ENCODE measurements at regions not wholly inside any gene's neighbourhood (a gene's known extent, or its start where the extent isn't known, plus 50 kb on each side); places are given as distances from the start of the nearest gene placed in this dataset.
A peak's percentile ranks its signal among the peaks of the same experiment; 100 is the strongest.

GRCh38 chr12:94726236-94726835 is 76.0 kb upstream of the TMCC3 start:
- Histone ChIP-seq H3K9me3 (no peaks in the 10 kb centered on the region), H3K4me1 (no peaks in the 10 kb centered on the region), H3K27me3 (no peaks in the 10 kb centered on the region), H3K4me3 (no peak overlapping the region), H3K36me3 (no peaks in the 10 kb centered on the region), H3K27ac (no peak overlapping the region)
- intact Hi-C loops (cut with DNase I; ENCODE audit: low total_unique reads) = no loop called here
- no peak for DNase-seq
- TF ChIP-seq CTCF (IDR thresholded peaks at IDR 0.05) = no peak
- TF ChIP-seq POLR2A (IDR thresholded peaks at IDR 0.05) = no peak

GRCh38 chr12:94725375-94726168 is 75.2 kb upstream of the TMCC3 start:
- TF ChIP-seq CTCF (IDR thresholded peaks at IDR 0.05) (peak in 2 of 4 experiments; percentile 29 to 41), POLR2A (IDR thresholded peaks at IDR 0.05) (no peak)
- no peaks in the 10 kb centered on the region for H3K27me3 ChIP-seq
- DNase-seq = peak in 1 of 2 donors; percentile 38
- H3K36me3 ChIP-seq = no peaks in the 10 kb centered on the region
- no peak overlapping the region for H3K27ac ChIP-seq
- intact Hi-C loops (cut with DNase I; ENCODE audit: low total_unique reads) = no loop called here
- no peak overlapping the region for H3K4me3 ChIP-seq
- no peaks in the 10 kb centered on the region for H3K4me1 ChIP-seq
- no peaks in the 10 kb centered on the region for H3K9me3 ChIP-seq

GRCh38 chr12:94722664-94723063 is 72.3 kb upstream of the TMCC3 start:
- intact Hi-C loops (cut with DNase I; ENCODE audit: low total_unique reads) = no loop called here
- Histone ChIP-seq H3K36me3 (no peaks in the 10 kb centered on the region), H3K4me1 (no peaks in the 10 kb centered on the region), H3K4me3 (no peak overlapping the region), H3K9me3 (no peaks in the 10 kb centered on the region), H3K27ac (no peak overlapping the region), H3K27me3 (no peaks in the 10 kb centered on the region)
- TF ChIP-seq POLR2A (IDR thresholded peaks at IDR 0.05) (no peak), CTCF (IDR thresholded peaks at IDR 0.05) (no peak)
- no peak for DNase-seq

GRCh38 chr12:94721173-94721572 is 70.8 kb upstream of the TMCC3 start:
- TF ChIP-seq CTCF (IDR thresholded peaks at IDR 0.05) (no peak), POLR2A (IDR thresholded peaks at IDR 0.05) (no peak)
- no peak for DNase-seq
- no peak overlapping the region for H3K27ac ChIP-seq
- H3K9me3 ChIP-seq = no peaks in the 10 kb centered on the region
- H3K4me3 ChIP-seq = no peak overlapping the region
- H3K27me3 ChIP-seq = no peaks in the 10 kb centered on the region
- H3K36me3 ChIP-seq = no peaks in the 10 kb centered on the region
- H3K4me1 ChIP-seq = no peaks in the 10 kb centered on the region
- intact Hi-C loops (cut with DNase I; ENCODE audit: low total_unique reads) = no loop called here

GRCh38 chr12:94718114-94718513 is 67.8 kb upstream of the TMCC3 start:
- DNase-seq = no peak
- Histone ChIP-seq H3K9me3 (no peaks in the 10 kb centered on the region), H3K4me3 (no peak overlapping the region), H3K36me3 (no peaks in the 10 kb centered on the region), H3K27me3 (no peaks in the 10 kb centered on the region), H3K27ac (no peak overlapping the region), H3K4me1 (no peaks in the 10 kb centered on the region)
- intact Hi-C loops (cut with DNase I; ENCODE audit: low total_unique reads) = no loop called here
- no peak for TF ChIP-seq POLR2A (IDR thresholded peaks at IDR 0.05)
- no peak for TF ChIP-seq CTCF (IDR thresholded peaks at IDR 0.05)
